SU-DHL-6 (cell line): ENCODE measurements at regions not wholly inside any gene's neighbourhood (a gene's known extent, or its start where the extent isn't known, plus 50 kb on each side); places are given as distances from the start of the nearest gene placed in this dataset.

ENCODE experiments used
- H2AFZ ChIP-seq: fragments of 200-600 bp; sonication (generic); 2 replicates; pipeline ENCODE4 v1.6.1; 2014; ENCODE audit warnings: low read depth, mild to moderate bottlenecking, moderate library complexity, mixed read lengths, antibody characterized with exemption, low read length; ENCODE audit not compliant: severe bottlenecking
- H3F3A ChIP-seq: fragments of 200-600 bp; shearing (Covaris generic); 2 replicates; pipeline ENCODE4 v1.6.0; 2016; ENCODE audit warnings: antibody characterized with exemption, mild to moderate bottlenecking; ENCODE audit not compliant: insufficient read depth
- H3K27ac ChIP-seq: fragments of 200-600 bp; sonication (generic); 2 replicates; pipeline ENCODE4 v1.5.1; 2016; ENCODE audit warnings: low read depth, mild to moderate bottlenecking, low read length, moderate library complexity, mixed read lengths
- H3K27me3 ChIP-seq: fragments of 200-600 bp; sonication (generic), shearing (Covaris generic); 2 replicates; pipeline ENCODE4 v1.6.0; 2014; ENCODE audit warnings: mild to moderate bottlenecking, low read length
- H3K36me3 ChIP-seq: fragments of 200-600 bp; sonication (generic); 2 replicates; pipeline ENCODE4 v1.6.1; 2014; ENCODE audit warnings: mild to moderate bottlenecking, low read length, mixed read lengths
- H3K4me2 ChIP-seq: fragments of 300-600, 200-600 bp; shearing (Covaris generic), sonication (generic); 2 replicates; pipeline ENCODE4 v1.6.0; 2014; ENCODE audit warnings: low read length, low read depth, mild to moderate bottlenecking; ENCODE audit not compliant: poor library complexity, severe bottlenecking
- H3K4me3 ChIP-seq: fragments of 200-600 bp; sonication (generic); 2 replicates; pipeline ENCODE4 v1.5.1; 2014; ENCODE audit warnings: antibody characterized with exemption, low read length, mild to moderate bottlenecking, mixed read lengths; ENCODE audit not compliant: insufficient read depth, poor library complexity, severe bottlenecking
- H3K79me2 ChIP-seq: fragments of 200-600 bp; sonication (generic); 2 replicates; pipeline ENCODE4 v1.6.1; 2014; ENCODE audit warnings: mild to moderate bottlenecking, low read length, moderate library complexity; ENCODE audit not compliant: insufficient read depth
- H3K9ac ChIP-seq: fragments of 200-600 bp; sonication (generic); 2 replicates; pipeline ENCODE4 v1.7.0; 2014; ENCODE audit warnings: mild to moderate bottlenecking, low read length
- H3K9me2 ChIP-seq: fragments of 200-600 bp; sonication (generic); replicated peaks from 2 replicates; pipeline ENCODE4 v1.6.1; 2014; ENCODE audit warnings: low read length; ENCODE audit not compliant: insufficient read depth
- H3K9me3 ChIP-seq: fragments of 200-600 bp; sonication (generic); 2 replicates; pipeline ENCODE4 v1.6.1; 2014; ENCODE audit warnings: low read length, mixed read lengths; ENCODE audit not compliant: insufficient read depth
- H4K20me1 ChIP-seq: fragments of 200-600 bp; sonication (generic); 2 replicates; pipeline ENCODE4 v1.6.1; 2014; ENCODE audit warnings: low read depth, mild to moderate bottlenecking, antibody characterized with exemption, low read length, moderate library complexity, mixed read lengths
- CTCF ChIP-seq: fragments of 200-600 bp; sonication (generic); IDR thresholded peaks from one replicate; pipeline ENCODE4 v1.5.1; 2017; ENCODE audit warnings: antibody characterized with exemption, mild to moderate bottlenecking, low read length, moderate library complexity; ENCODE audit not compliant: insufficient read depth, poor library complexity, severe bottlenecking
- EZH2phosphoT487 ChIP-seq: fragments of 200-600 bp; sonication (generic), shearing (Covaris generic); conservative IDR thresholded peaks from 2 replicates; pipeline ENCODE4 v1.6.1; 2018; ENCODE audit warnings: mild to moderate bottlenecking, antibody characterized with exemption, low read length, moderate library complexity, mixed read lengths

- Histone ChIP-seq H3K9ac (no peak overlapping the region), H3K4me3 (no peak overlapping the region), H3K79me2 (no peaks in the 10 kb centered on the region), H3K4me2 (no peak overlapping the region), H4K20me1 (no peaks in the 10 kb centered on the region), H3K9me2 (no peaks in the 10 kb centered on the region), H3K9me3 (no peaks in the 10 kb centered on the region), H3F3A (no peaks in the 10 kb centered on the region), H3K36me3 (no peaks in the 10 kb centered on the region), H3K27ac (no peak overlapping the region), H2AFZ (no peak overlapping the region), H3K27me3 (no peaks in the 10 kb centered on the region)
- TF ChIP-seq EZH2phosphoT487 (no peak), CTCF (no peak)
These were observed 166.4 kb downstream of the TFAP2C start for GRCh38 chr20:56795492-56795891.

GRCh38 chr20:56796345-56796744, 167.2 kb downstream of the TFAP2C start:
- H3K9ac ChIP-seq: no peak overlapping the region
- H4K20me1 ChIP-seq: no peaks in the 10 kb centered on the region
- no peaks in the 10 kb centered on the region for H3K36me3 ChIP-seq
- H3K4me3 ChIP-seq: no peak overlapping the region
- no peaks in the 10 kb centered on the region for H3K79me2 ChIP-seq
- no peak overlapping the region for H3K4me2 ChIP-seq
- no peaks in the 10 kb centered on the region for H3K9me3 ChIP-seq
- no peak overlapping the region for H2AFZ ChIP-seq
- no peak overlapping the region for H3K27ac ChIP-seq
- no peaks in the 10 kb centered on the region for H3K27me3 ChIP-seq
- no peaks in the 10 kb centered on the region for H3F3A ChIP-seq
- no peaks in the 10 kb centered on the region for H3K9me2 ChIP-seq
- TF ChIP-seq CTCF: no peak
- TF ChIP-seq EZH2phosphoT487: no peak

- no peaks in the 10 kb centered on the region for H3K27me3 ChIP-seq
- H3K36me3 ChIP-seq: no peaks in the 10 kb centered on the region
- H3K9me3 ChIP-seq: no peaks in the 10 kb centered on the region
- TF ChIP-seq CTCF (no peak), EZH2phosphoT487 (no peak)
- H3K4me2 ChIP-seq: no peak overlapping the region
- H3F3A ChIP-seq: no peaks in the 10 kb centered on the region
- H2AFZ ChIP-seq: no peak overlapping the region
- no peaks in the 10 kb centered on the region for H3K79me2 ChIP-seq
- no peak overlapping the region for H3K4me3 ChIP-seq
- H3K27ac ChIP-seq: no peak overlapping the region
- H3K9me2 ChIP-seq: no peaks in the 10 kb centered on the region
- no peaks in the 10 kb centered on the region for H4K20me1 ChIP-seq
- H3K9ac ChIP-seq: no peak overlapping the region
These were observed 167.9 kb downstream of the TFAP2C start for GRCh38 chr20:56797023-56797422.

- no peak overlapping the region for H3K27ac ChIP-seq
- no peak overlapping the region for H3K4me3 ChIP-seq
- no peaks in the 10 kb centered on the region for H3K27me3 ChIP-seq
- no peak overlapping the region for H2AFZ ChIP-seq
- no peaks in the 10 kb centered on the region for H3F3A ChIP-seq
- no peak for TF ChIP-seq CTCF
- no peak for TF ChIP-seq EZH2phosphoT487
- H3K36me3 ChIP-seq: no peaks in the 10 kb centered on the region
- no peaks in the 10 kb centered on the region for H3K79me2 ChIP-seq
- no peaks in the 10 kb centered on the region for H3K9me2 ChIP-seq
- H3K9me3 ChIP-seq: no peaks in the 10 kb centered on the region
- no peaks in the 10 kb centered on the region for H4K20me1 ChIP-seq
- H3K4me2 ChIP-seq: no peak overlapping the region
- H3K9ac ChIP-seq: no peak overlapping the region
These were observed 169.5 kb downstream of the TFAP2C start for GRCh38 chr20:56798634-56799033.
